H9 (cell line): ENCODE measurements at regions not wholly inside any gene's neighbourhood (a gene's known extent, or its start where the extent isn't known, plus 50 kb on each side); places are given as distances from the start of the nearest gene placed in this dataset.

Source experiments
- DNase-seq: peaks from one replicate; pipeline ENCODE4 v3.0.0-alpha.2; 2017
- H2AFZ ChIP-seq: one replicate; pipeline ENCODE4 v1.6.1; 2013; ENCODE audit warnings: mild to moderate bottlenecking, low read length, control low read depth, moderate library complexity
- H2AK5ac ChIP-seq: 2 replicates; pipeline ENCODE4 v1.6.1; 2013; ENCODE audit warnings: low read length, control low read depth, mixed read lengths; ENCODE audit not compliant: insufficient read length
- H2BK120ac ChIP-seq: one replicate; pipeline ENCODE4 v1.6.1; 2013; ENCODE audit warnings: low read depth, mild to moderate bottlenecking, low read length, control low read depth, inconsistent platforms; ENCODE audit not compliant: poor library complexity, severe bottlenecking
- H2BK12ac ChIP-seq: 2 replicates; pipeline ENCODE4 v1.6.1; 2013; ENCODE audit warnings: low read length, control low read depth, mixed read lengths, low read depth; ENCODE audit not compliant: insufficient read length
- H2BK15ac ChIP-seq: 2 replicates; pipeline ENCODE4 v1.6.1; 2013; ENCODE audit warnings: low read depth, low read length, control low read depth
- H2BK20ac ChIP-seq: one replicate; pipeline ENCODE4 v1.6.1; 2013; ENCODE audit warnings: low read depth, mild to moderate bottlenecking, low read length, control low read depth, inconsistent platforms; ENCODE audit not compliant: poor library complexity, severe bottlenecking
- H2BK5ac ChIP-seq: 2 replicates; pipeline ENCODE4 v1.6.1; 2013; ENCODE audit warnings: low read length, control low read depth, mixed read lengths; ENCODE audit not compliant: insufficient read length
- H3K14ac ChIP-seq: 2 replicates; pipeline ENCODE4 v1.6.1; 2013; ENCODE audit warnings: low read length, control low read depth; ENCODE audit not compliant: insufficient read depth
- H3K18ac ChIP-seq: 2 replicates; pipeline ENCODE4 v1.6.1; 2013; ENCODE audit warnings: low read depth, mild to moderate bottlenecking, mixed read lengths, low read length, control low read depth; ENCODE audit not compliant: insufficient read length
- H3K23ac ChIP-seq: 2 replicates; pipeline ENCODE4 v1.6.1; 2013; ENCODE audit warnings: low read length, control low read depth, mixed read lengths, low read depth; ENCODE audit not compliant: insufficient read length
- H3K23me2 ChIP-seq: 2 replicates; pipeline ENCODE4 v1.6.1; 2013; ENCODE audit warnings: low read depth, mild to moderate bottlenecking, mixed read lengths, low read length, control low read depth; ENCODE audit not compliant: insufficient read length, poor library complexity, severe bottlenecking
- H3K27ac ChIP-seq: 2 replicates; pipeline ENCODE4 v1.5.1; 2013; ENCODE audit warnings: low read length, control low read depth, mixed read lengths, low read depth; ENCODE audit not compliant: insufficient read length
- H3K27me3 ChIP-seq: 2 replicates; pipeline ENCODE4 v1.6.1; 2013; ENCODE audit warnings: low read length, control low read depth, inconsistent platforms; ENCODE audit not compliant: insufficient read depth
- H3K4ac ChIP-seq: 2 replicates; pipeline ENCODE4 v1.6.1; 2013; ENCODE audit warnings: low read depth, mild to moderate bottlenecking, control low read depth, inconsistent platforms, low read length, moderate library complexity
- H3K4me1 ChIP-seq: 2 replicates; pipeline ENCODE4 v1.6.1; 2013; ENCODE audit warnings: low read length, control low read depth, inconsistent platforms; ENCODE audit not compliant: insufficient read depth
- H3K4me2 ChIP-seq: 2 replicates; pipeline ENCODE4 v1.6.1; 2013; ENCODE audit warnings: low read length, control low read depth, mixed read lengths; ENCODE audit not compliant: insufficient read length, insufficient read depth
- H3K56ac ChIP-seq: 2 replicates; pipeline ENCODE4 v1.6.1; 2013; ENCODE audit warnings: low read depth, mild to moderate bottlenecking, mixed read lengths, low read length, control low read depth; ENCODE audit not compliant: insufficient read length
- H3K79me1 ChIP-seq: 2 replicates; pipeline ENCODE4 v1.6.1; 2013; ENCODE audit warnings: low read depth, mild to moderate bottlenecking, moderate library complexity, low read length, control low read depth, inconsistent platforms; ENCODE audit not compliant: insufficient read depth, poor library complexity, severe bottlenecking
- H3K79me2 ChIP-seq: 2 replicates; pipeline ENCODE4 v1.6.1; 2013; ENCODE audit warnings: low read length, control low read depth, inconsistent platforms; ENCODE audit not compliant: insufficient read depth
- H3K9ac ChIP-seq: 2 replicates; pipeline ENCODE4 v1.6.1; 2013; ENCODE audit warnings: low read length, control low read depth, mixed read lengths; ENCODE audit not compliant: insufficient read length; ENCODE audit errors: extremely low read depth
- H3K9me3 ChIP-seq: one replicate; pipeline ENCODE4 v1.6.1; 2013; ENCODE audit warnings: low read depth, low read length, inconsistent platforms; ENCODE audit not compliant: control insufficient read depth
- H3T11ph ChIP-seq: one replicate; pipeline ENCODE4 v1.6.1; 2013; ENCODE audit warnings: mild to moderate bottlenecking, low read length, control low read depth, inconsistent platforms
- H4K20me1 ChIP-seq: one replicate; pipeline ENCODE4 v1.6.1; 2013; ENCODE audit not compliant: control insufficient read depth, insufficient read length, insufficient read depth
- H4K5ac ChIP-seq: 2 replicates; pipeline ENCODE4 v1.6.1; 2013; ENCODE audit warnings: low read depth, mild to moderate bottlenecking, mixed read lengths, low read length, control low read depth; ENCODE audit not compliant: insufficient read length
- H4K8ac ChIP-seq: replicated peaks from 2 replicates; pipeline ENCODE4 v1.6.1; 2013; ENCODE audit warnings: low read length, control low read depth, mixed read lengths, low read depth; ENCODE audit not compliant: insufficient read length
- H4K91ac ChIP-seq: 2 replicates; pipeline ENCODE4 v1.6.1; 2013; ENCODE audit warnings: low read depth, mild to moderate bottlenecking, moderate library complexity, mixed read lengths, low read length, control low read depth; ENCODE audit not compliant: insufficient read length
- H3K27ac Mint-ChIP-seq, 3 experiments: 2 replicates in 2 of 3; 3 replicates in 1 of 3; pipeline ENCODE4 v1.8.0; 2020 to 2021; ENCODE audit warnings: mixed read lengths in 3 of 3, mild to moderate bottlenecking in 1 of 3, moderate library complexity in 1 of 3
- H3K27me3 Mint-ChIP-seq: 2 replicates; pipeline ENCODE4 v1.8.0; 2021; ENCODE audit warnings: low read depth, mild to moderate bottlenecking, moderate library complexity, mixed read lengths
- H3K36me3 Mint-ChIP-seq, 3 experiments: 2 replicates in 2 of 3; 3 replicates in 1 of 3; pipeline ENCODE4 v1.8.0; 2020 to 2021; ENCODE audit warnings: low read depth in 3 of 3, mixed read lengths in 3 of 3; ENCODE audit not compliant: insufficient read depth in 1 of 3
- H3K4me1 Mint-ChIP-seq, 2 experiments: 2 replicates each; pipeline ENCODE4 v1.8.0; 2020; ENCODE audit warnings: mixed read lengths in 2 of 2
- H3K4me3 Mint-ChIP-seq, 2 experiments: 2 replicates in 1 of 2; 3 replicates in 1 of 2; pipeline ENCODE4 v1.8.0; 2020 to 2021; ENCODE audit warnings: mild to moderate bottlenecking in 2 of 2, mixed read lengths in 2 of 2, moderate library complexity in 1 of 2
- H3K9me3 Mint-ChIP-seq, 2 experiments: 2 replicates in 1 of 2; 3 replicates in 1 of 2; pipeline ENCODE4 v1.8.0; 2020; ENCODE audit warnings: mild to moderate bottlenecking in 2 of 2, mixed read lengths in 2 of 2, moderate library complexity in 1 of 2
- CTCF ChIP-seq: fragments of 200-600 bp; sonication (generic); conservative IDR thresholded peaks from 3 replicates; pipeline ENCODE4 v1.8.0; 2021; ENCODE audit warnings: antibody characterized with exemption, mild to moderate bottlenecking
- WGBS: extraction: QIAGEN DNeasy Blood & Tissue Kit; methylation state at CpG from one replicate; pipeline ENCODE4 v1.1.7; 2013; ENCODE audit warnings: missing lambda C conversion rate, low lambda C conversion rate, mixed read lengths; ENCODE audit not compliant: insufficient read length; ENCODE audit errors: extremely low coverage; 5-methylcytosine and 5-hydroxymethylcytosine counted together

- TF ChIP-seq CTCF = no peak
- no peak overlapping the region for H4K5ac ChIP-seq
Measured at GRCh38 chr6:104251651-104252050, 608.1 kb downstream of the HACE1 start.

More at GRCh38 chr6:104251651-104252050, 608.1 kb downstream of the HACE1 start:
- H3K79me2 ChIP-seq = no peaks in the 10 kb centered on the region
- no peak for DNase-seq
- no peak overlapping the region for H2BK20ac ChIP-seq
- H3K14ac ChIP-seq = no peak overlapping the region
- H2BK120ac ChIP-seq = no peak overlapping the region
- H4K91ac ChIP-seq = no peak overlapping the region
- no peak overlapping the region for H2BK15ac ChIP-seq
- no peak overlapping the region for H3T11ph ChIP-seq
- Mint-ChIP-seq H3K4me1 (peaks cover 13 to 14% of the 10 kb centered on the region in 2 experiments), H3K9me3 (no peaks in the 10 kb centered on the region), H3K27ac (no peak overlapping the region), H3K27me3 (peaks cover 1% of the 10 kb centered on the region; the same call in 1 of the 2 replicates), H3K4me3 (no peak overlapping the region), H3K36me3 (peaks cover 0 to 2% (median 2%) of the 10 kb centered on the region in 3 experiments; a peak in 2 of 7 replicates)
- H3K18ac ChIP-seq = no peak overlapping the region
- H3K4ac ChIP-seq = no peak overlapping the region
- H3K79me1 ChIP-seq = no peaks in the 10 kb centered on the region
- no peak overlapping the region for H3K4me2 ChIP-seq
- no peak overlapping the region for H3K27ac ChIP-seq
- no peaks in the 10 kb centered on the region for H4K20me1 ChIP-seq
- no peaks in the 10 kb centered on the region for H3K9me3 ChIP-seq
- no peaks in the 10 kb centered on the region for H3K4me1 ChIP-seq
- H2AFZ ChIP-seq = no peak overlapping the region
- H2BK12ac ChIP-seq = no peak overlapping the region
- no peak overlapping the region for H3K9ac ChIP-seq
- WGBS = no CpG with 5 or more reads among the region's 2 CpGs
- H3K56ac ChIP-seq = no peak overlapping the region
- H3K23ac ChIP-seq = no peak overlapping the region
- H4K8ac ChIP-seq = no peak overlapping the region
- H2BK5ac ChIP-seq = no peak overlapping the region
- H3K23me2 ChIP-seq = no peaks in the 10 kb centered on the region
- no peak overlapping the region for H2AK5ac ChIP-seq
- no peaks in the 10 kb centered on the region for H3K27me3 ChIP-seq
